HK-2 (cell line): ENCODE measurements at regions not wholly inside any gene's neighbourhood (a gene's known extent, or its start where the extent isn't known, plus 50 kb on each side); places are given as distances from the start of the nearest gene placed in this dataset.

Experiments used
- DNase-seq: peaks from one replicate; pipeline ENCODE4 v3.0.0-alpha.2; 2018; ENCODE audit not compliant: unreplicated experiment

DNA sequence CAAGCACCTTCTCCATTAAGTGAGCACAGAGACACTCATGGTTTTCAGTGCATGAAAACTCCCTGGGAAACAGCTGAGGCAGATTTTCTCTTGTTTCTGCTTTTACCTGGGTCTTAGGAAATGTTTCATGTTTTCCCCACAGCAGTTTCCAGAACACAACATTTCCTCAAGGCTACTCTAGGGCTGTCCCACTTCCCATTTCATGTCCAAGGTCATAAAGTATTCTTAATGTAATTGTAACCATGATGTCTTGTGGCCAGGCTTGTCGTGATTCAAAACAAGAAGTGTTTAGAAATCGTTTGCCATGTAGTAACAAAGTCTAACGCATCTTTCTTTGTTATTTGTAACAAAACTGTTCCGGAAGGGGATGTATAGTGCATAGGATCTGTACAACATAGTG lies 83.8 kb upstream of the NRP1 start:
- DNase-seq = no peak

DNA sequence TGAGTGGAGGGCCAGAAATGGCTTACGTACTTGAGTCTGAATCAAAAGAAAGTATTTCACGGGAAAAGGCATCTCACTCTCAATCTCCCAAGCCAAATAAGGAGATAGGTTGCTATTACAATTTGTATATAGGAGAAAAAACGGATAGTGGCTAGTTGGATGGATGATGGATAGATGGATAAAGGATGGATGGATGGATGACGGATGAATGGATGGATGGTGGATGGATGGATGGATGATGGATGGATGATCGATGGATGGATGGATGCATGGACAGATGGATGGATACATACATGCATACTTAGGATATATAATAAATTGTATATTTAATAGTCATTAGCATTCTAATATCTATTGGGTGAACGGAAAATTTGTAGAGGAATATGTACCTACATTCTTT lies 82.2 kb upstream of the NRP1 start:
- DNase-seq = no peak

DNA sequence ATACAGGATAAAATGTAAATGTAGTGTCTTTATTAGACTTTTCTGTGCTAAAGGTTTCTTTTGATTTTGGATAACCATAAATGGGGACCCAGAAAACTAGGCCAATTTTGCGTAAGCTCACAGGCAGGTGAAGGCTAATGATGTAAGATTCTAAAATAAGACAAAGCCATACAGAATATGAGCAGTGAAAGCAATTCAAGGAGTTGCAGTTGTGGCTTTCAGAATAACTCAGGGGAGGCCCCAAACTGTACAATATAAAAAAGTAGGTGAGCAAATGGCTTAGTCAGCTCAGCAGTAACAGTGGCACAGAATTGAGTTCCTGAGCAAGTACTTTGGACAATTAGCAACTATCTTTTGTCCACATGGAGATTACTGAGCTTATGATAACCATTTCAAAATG lies 81.7 kb upstream of the NRP1 start:
- no peak for DNase-seq

DNA sequence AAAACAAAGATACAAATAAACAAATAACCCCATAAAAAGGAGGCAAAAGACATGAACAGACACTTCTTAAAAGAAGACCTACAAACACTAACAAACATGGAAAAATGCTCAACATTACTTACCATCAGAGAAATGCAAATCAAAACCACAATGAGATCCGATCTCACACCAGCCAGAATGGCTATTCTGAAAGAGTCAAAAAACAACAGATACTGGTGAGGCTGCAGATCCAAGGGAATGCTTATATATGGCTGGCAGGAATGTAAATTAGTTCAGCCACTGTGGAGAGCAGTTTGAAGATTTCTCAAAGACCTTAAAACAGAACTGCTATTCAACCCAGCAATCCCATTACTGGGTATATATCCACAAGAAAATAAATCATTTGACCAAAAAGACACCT lies 80.4 kb upstream of the NRP1 start:
- DNase-seq = no peak

DNA sequence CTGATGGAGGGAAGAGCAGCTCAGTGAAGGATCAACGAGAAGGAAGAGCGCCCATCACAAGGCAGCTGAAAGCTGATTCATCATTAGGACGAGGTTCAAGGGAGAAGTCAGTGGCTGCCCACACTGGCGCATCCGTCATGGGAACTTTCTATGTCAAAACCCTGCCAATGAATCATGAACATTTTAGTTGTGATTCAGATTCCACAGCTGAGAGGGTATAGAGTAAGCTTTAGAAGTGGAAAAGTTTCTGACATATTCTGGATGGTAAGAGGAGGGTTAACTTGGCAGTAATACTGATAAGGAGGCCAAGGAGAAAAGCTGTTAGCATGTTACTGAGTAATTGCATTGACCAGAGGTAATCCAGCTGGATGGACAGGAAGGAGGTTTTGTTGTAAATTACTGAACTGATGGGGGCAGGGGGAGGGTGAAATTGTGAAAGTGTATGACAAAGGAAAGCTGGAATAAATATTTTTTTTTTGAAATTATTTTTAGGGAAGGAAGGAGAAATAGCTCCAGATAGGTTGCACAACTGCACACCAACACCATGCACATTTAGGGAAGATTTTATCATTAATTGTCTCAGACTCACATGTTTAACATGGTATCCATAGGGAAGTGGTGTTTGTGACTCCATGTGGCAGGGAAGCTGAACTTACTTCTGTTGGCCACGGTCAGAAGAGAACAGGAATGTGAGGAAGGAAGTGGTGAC lies 78.3 kb upstream of the NRP1 start:
- peak; percentile 51 for DNase-seq

DNA sequence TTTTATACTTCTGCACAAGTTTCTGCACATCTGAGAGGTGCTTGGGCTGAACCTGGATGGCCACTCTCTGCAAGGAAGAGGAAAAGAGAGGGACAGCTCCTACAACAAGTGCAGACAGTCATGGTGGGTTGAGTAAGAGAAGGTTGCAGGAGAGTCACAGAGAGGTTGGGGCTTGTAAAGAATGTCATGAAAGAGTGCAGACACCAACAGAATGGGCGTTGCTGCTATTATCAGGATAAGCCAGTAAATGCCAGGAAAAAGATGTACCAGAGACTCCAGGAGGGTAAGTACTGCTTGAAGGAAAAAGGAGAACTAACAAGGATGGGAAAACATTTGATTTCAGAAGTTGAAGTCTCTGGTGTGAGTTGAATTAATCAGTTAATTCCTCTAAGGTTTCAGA lies 77.8 kb upstream of the NRP1 start:
- DNase-seq = no peak

DNA sequence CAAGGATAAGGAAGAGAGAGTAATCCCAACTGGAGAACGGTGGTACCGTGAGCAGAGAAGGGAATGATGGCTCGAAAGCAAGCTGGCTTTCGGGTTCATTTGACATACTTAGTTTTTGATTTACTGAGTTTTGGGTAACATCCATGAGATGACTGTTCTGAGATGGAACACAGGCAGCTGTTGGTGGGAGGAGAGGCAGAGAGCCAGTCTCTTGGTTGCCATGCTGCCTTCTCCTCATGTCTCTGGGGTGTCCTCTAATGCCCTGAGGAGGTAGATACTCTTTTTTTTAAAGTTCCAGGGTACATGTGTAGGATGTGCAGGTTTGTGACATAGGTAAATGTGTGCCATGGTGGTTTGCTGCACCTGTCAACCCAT lies 76.4 kb upstream of the NRP1 start:
- DNase-seq = no peak

DNA sequence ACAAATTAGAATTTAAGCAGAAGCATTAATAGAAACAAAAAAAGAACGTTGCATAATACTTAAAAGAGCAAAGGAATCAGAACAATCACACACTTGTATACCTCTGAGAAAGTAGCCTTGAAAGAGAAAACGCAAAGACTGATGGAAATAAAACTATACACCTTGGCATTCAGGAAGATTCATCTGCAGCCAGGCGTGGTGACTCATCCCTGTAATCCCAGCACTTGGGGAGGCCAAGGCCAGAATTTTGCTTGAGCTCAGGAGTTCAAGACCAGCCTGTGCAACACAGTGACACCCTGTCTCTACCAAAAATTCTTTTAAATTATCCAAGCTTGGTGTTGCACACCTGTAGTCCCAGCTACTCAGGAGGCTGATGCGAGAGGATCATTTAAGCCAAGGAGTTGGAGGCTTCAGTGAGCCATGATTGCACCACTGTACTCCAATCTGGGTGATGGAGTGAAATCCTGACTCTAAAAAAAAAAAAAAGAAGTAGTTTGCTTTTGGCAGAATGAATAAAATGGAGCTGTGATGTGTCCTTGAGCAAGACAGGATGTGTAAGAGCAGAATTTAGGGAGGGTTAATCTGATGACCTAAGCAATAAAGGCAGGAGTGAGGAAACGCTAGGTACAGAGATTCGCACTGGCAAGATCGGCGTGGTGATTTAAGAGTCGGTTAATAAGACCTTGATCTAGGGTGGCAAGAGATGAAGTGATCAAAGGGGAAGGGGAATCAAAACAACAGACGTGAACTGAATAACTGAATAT lies 75.8 kb upstream of the NRP1 start:
- no peak for DNase-seq

DNA sequence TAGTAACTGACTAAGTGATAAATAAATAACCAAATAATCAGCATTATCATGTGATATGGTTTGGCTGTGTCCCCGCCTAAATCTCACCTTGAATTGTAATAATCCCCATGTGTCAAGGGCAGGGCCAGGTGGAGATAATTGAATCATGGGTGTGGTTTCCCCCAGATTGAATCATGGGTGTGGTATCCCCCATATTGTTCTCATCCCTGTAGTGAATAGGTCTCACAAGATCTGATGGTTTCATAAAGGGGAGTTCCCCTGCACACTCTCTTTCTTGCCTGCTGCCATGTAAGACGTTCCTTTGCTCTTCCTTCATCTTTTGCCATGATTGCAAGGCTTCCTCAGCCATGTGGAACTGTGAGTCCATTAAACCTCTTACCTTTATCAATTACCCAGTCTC lies 72.1 kb upstream of the NRP1 start:
- DNase-seq = no peak

DNA sequence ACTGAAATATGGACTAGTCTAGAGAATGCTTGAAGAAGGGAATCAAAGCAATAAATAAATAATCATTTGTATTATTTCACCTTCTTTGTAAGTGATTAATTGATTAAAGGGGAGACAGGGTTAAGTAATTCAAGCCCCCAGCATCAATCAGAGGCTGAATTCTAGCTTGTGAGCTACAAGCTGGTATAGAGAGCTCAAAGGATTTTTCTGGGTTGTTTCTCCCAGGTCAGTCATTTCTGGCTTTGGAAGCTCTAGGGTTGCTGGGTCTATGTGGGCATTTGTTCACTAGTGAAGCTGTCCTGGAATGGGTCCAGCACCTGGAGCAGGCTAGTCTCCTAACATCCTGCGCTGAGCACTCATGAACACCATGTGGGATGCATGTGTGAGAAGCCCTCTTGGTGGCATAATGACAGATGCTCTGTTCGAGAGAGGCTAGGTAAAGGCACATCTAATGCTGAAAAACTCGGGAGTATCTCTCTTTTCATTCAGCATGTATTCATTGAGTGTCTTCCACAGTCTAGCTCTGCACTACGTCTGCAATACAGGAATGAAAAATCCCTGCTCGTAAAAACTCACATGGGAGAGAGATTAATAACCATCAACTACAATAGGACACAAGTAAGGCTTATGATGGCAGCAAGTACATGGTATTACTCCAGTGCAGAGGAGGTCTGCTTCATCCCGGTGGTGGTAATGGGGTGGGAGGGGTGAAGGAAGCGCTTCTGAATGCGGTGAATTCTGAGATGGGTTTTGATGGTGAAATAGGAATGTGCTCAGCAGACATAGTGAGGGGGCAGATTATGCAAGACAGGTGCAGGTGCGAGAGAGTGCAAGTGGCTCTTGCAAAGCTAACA lies 68.0 kb upstream of the NRP1 start:
- no peak for DNase-seq

DNA sequence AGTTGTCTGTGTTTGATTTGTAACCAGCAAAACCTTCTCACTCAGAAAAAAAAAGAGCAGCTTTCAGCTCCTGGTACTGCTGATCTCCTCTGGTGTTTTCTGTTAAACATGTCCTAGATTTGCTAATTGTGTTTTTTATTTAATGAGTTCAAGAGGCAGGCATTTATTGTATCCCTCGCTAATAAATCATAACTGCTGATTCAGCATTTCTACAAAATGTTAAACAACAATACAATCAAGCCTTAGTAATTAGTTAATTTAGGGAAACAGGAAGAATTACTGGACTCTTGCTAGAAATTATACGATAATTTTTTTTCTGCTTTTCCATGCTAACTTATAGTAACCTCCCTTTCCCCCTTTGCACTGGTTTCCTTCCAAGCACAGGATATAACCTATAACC lies 66.8 kb upstream of the NRP1 start:
- no peak for DNase-seq

DNA sequence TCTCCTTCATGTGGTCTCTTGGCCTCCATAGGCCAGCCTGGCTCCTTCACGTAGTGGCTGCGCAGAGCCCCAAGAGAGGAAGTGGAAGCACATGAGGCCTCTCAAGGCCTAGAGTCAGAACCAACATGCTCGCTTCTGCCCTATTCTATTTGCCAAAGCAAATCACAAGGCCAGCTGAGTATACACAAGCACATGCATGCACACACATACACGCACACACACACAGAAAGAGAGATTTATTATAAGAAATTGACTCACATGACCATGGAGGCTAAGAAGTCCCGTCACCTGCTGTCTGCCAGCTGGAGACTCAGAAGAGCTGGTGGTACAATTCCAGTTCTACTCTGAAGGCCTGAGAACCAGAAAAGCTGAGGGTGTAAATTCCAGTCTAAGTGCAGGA lies 64.3 kb upstream of the NRP1 start:
- DNase-seq = no peak

DNA sequence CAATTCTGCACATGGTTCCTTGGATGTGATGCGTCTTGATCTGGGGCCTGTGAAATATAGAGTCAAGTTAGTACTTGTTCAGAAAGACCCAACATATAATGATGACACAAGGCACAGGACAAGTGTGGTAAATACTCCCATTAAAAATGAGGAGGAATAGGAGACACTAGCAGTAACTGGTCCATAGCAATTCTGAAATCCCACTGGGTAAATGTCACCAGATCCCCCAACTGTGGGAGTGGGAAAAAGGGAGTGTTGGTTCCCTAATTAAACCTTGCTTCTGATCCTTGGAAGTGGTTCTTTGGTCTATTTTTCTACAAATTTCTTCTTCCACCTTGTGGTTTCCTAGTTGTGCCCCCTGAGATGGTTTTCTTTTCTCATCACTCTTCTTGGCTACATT lies 62.5 kb upstream of the NRP1 start:
- no peak for DNase-seq

DNA sequence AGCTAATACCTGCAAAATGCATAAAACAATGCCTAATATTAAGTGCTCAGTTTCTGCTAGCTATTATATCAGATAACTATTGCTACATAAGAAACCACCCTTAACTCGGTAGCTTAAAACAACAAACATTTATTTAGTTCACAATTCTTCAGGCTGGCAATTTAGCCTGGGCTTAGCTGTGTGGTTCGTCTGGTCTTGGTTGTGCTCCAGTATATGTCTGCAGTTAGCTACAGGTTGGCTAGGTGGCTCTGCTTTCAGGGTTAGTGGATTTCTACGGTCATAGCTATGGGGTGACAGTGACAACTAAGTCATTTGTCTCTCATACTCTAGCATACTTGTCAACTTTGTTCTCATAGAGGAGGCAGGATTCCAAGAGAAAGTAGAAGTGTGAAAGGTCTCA lies 61.8 kb upstream of the NRP1 start:
- no peak for DNase-seq

DNA sequence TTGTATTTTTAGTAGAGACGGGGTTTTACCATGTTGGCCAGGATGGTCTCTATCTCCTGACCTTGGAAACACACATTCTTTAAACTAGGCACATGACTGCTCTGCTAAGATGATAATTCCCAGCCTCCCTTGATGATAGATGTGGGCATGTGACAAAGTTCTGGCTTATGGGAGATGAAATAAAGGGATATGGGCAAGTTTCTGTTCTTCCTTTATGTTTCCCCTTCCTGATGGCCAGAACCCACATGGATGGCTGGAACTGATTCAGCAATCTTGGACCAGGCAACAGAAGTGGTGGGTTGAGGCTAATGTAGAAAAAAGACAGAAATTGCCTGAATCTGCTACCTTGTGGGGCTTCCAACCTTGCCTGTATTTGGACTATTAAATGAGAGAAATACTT lies 60.7 kb upstream of the NRP1 start:
- no peak for DNase-seq

DNA sequence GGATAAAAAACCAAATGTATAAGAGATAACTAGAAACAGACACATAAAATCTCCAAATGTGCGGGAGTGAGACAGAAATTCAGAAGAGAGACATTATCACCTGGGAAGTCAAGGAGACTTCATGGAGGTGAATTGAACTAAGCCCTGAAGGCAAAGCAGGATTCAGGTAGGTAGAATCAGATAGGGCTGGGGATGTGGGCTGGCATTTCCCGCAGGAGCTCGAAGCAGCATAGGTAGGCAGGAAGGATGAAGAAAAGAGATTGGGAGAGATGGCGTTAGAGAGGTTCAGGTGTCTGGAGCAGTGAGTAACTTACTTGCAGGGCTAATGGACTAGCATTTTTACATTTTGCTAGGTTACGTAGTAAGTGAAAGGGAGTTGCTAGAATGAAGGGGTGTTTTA lies 58.2 kb upstream of the NRP1 start:
- DNase-seq = no peak

DNA sequence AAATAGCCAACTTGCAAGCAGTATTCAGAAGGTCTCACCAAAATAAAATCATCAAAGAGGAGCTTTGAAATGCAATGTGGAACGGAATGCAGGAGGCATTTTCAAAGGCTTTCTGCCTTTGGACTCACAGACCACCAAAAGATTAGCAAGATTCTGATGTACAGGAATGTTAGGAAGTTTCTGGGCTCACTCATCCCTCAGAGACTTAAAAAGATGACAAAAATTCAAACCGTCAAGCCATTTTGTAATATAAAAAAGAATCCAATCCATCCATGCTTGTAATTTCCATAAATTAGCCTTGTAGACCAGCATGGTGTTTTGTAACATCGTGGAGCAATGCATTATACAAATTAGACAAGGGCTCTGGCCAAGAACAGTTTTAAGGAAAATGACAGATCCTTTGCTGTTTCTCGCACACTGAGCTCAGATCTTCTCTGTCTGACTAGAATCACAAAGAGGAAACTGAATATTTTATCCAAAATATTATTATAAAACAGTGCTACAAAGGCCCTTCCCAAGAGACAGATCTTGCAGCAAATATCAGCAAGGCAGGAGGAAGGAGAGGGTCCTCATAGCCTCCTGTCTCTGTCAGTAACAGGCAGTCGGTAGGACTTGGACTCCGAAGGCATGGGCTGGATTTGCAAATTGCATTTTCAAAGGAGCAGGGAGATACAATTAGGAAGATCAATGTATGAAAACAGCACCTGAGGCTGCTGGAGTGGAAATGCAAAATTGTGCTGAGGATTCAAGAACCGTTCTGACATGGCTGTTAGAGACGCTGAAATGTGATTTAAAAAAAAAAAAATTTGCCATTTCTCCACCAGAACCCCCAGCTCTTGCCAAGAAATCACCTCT lies 57.4 kb upstream of the NRP1 start:
- no peak for DNase-seq

DNA sequence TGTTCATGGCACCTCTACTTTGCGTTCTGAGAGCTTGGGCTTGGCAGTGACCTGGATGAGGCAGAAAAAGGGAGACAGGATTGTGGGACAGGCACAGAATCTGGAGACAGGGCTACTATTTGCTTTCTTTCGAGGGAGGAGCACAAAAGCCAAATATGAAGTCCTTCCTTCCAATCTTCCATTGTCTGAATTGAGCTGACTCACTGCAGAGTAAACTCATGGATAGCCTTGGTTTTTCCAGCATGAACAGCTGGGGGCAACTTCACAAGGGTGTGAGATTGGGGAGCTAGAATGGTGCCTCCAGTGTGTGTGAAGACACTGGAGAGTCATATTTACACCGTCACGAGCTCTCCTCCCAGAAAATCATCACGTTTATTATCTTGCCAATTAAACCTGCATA lies 55.6 kb upstream of the NRP1 start:
- no peak for DNase-seq

DNA sequence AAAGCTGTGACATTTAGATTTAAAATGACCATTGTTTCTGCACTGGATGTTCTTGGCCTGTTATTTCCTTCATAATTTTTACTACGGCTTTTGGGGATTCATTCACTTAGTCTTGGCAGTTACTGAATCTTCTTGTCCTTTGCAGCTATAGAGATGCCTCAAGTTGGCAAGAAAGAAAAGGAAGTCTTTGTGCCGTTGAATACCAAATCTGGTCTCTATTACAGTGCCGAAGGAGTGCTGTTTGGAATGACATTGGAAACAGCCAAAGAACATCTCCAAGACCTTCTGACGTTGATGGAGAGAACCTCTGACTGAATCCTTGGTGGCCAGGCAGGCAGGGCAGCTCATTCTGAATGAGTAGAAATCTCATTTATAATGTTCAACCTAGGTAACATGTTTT lies 54.3 kb upstream of the NRP1 start:
- no peak for DNase-seq

DNA sequence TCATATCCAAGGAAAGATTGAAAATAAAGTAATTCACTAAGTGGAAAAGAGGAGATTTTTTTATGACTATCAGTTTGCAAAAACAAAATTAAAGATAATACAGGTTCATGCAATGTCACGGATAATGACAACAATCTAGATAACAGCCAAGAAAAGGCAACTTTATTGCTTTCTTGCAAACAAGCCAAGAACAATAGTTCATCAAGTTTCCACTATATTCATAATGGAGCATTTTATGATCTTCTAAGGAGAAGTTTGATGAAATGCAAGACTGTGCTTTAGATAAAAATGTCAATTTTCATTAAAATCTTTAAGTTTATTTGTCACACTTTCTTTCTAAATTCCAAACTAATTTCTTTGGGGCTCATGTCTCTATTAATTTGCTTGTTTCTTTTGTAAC lies 53.9 kb upstream of the NRP1 start:
- DNase-seq = no peak

DNA sequence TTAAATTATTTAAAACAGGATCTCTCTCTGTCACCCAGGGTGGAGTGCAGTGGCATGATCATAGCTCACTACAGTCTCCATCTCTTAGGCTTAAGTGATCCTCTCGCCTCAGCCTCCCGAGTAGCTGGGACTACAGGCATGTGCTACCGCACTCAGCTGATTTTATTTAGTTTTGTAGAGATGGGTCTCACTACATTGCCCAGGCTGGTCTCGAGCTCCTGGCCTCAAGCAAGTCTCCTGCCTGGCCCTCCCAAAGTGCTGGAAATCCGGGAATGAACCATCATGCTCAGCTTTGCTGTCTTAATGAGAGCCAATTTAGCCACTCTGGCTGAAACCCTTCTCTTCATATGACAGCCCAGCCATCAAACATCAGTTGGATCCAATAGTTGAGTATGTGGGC lies 53.3 kb upstream of the NRP1 start:
- no peak for DNase-seq

DNA sequence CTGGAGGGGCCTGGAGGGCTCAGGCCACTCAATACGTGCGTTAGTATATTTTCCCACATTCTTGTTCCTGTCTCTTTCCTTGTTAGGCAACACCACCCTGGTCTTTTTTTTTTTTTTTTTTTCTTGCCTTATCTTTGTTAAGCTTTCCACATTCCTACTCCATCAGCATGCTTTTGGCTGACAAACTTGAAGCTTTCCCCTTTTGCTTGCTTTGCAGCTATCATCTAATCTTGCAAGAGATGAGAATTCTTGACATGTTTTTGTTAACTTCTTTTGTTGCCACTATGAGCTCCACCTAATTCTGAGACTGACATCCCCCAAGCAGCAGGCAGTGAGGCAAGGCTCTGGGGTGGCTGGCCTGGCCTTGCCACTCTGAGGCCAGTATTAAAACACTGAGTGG lies 52.5 kb upstream of the NRP1 start:
- no peak for DNase-seq
